DND-41 (cell line): ENCODE measurements at regions not wholly inside any gene's neighbourhood (a gene's known extent, or its start where the extent isn't known, plus 50 kb on each side); places are given as distances from the start of the nearest gene placed in this dataset.

ENCODE experiments used
- ATAC-seq: fragments of 200-7000 bp; cut with Tn5 transposase; 3 replicates; pipeline ENCODE4 v1.9.1; 2021; ENCODE audit warnings: low read depth; ENCODE audit not compliant: insufficient read depth
- DNase-seq: peaks from one replicate; pipeline ENCODE4 v3.0.0-alpha.2; 2020
- H2AFZ ChIP-seq: 2 replicates; pipeline ENCODE4 v1.6.0; 2012; ENCODE audit warnings: low read depth, low read length
- H3K27ac ChIP-seq: 2 replicates; pipeline ENCODE4 v1.5.1; 2012; ENCODE audit warnings: low read length, inconsistent platforms
- H3K27me3 ChIP-seq: fragments of 200-600 bp; sonication (generic); 2 replicates; pipeline ENCODE4 v1.6.0; 2012; ENCODE audit warnings: low read length, mild to moderate bottlenecking, inconsistent platforms; ENCODE audit not compliant: insufficient read depth, poor library complexity
- H3K36me3 ChIP-seq: 2 replicates; pipeline ENCODE4 v1.5.1; 2012; ENCODE audit warnings: low read length, inconsistent platforms; ENCODE audit not compliant: insufficient read depth
- H3K4me1 ChIP-seq: 2 replicates; pipeline ENCODE4 v1.5.1; 2012; ENCODE audit warnings: mild to moderate bottlenecking, low read length; ENCODE audit not compliant: insufficient read depth
- H3K4me2 ChIP-seq: 2 replicates; pipeline ENCODE4 v1.6.0; 2012; ENCODE audit warnings: mild to moderate bottlenecking, moderate library complexity, low read length, inconsistent platforms; ENCODE audit not compliant: insufficient read depth
- H3K4me3 ChIP-seq, 2 experiments: fragments of 200-600 bp in 1 of 2; shearing (Covaris generic) in 1 of 2; 2 replicates each; pipeline ENCODE4 v1.5.1; 2012 to 2016; ENCODE audit warnings: inconsistent platforms in 2 of 2, low read length in 2 of 2, mild to moderate bottlenecking in 2 of 2, low read depth in 1 of 2, moderate library complexity in 1 of 2
- H3K79me2 ChIP-seq: 2 replicates; pipeline ENCODE4 v1.6.0; 2012; ENCODE audit warnings: low read length, inconsistent platforms; ENCODE audit not compliant: insufficient read depth
- H3K9ac ChIP-seq: 2 replicates; pipeline ENCODE4 v1.6.0; 2012; ENCODE audit warnings: low read depth, mild to moderate bottlenecking, inconsistent platforms, low read length, moderate library complexity
- H3K9me3 ChIP-seq: 2 replicates; pipeline ENCODE4 v1.5.1; 2012; ENCODE audit warnings: low read length, moderate library complexity, mild to moderate bottlenecking, inconsistent platforms; ENCODE audit not compliant: insufficient read depth, severe bottlenecking
- H4K20me1 ChIP-seq: 2 replicates; pipeline ENCODE4 v1.6.0; 2012; ENCODE audit warnings: low read length; ENCODE audit not compliant: insufficient read depth
- CTCF ChIP-seq: IDR thresholded peaks from 2 replicates; pipeline ENCODE4 v1.5.1; 2012; ENCODE audit warnings: borderline replicate concordance, low read length, moderate library complexity, mild to moderate bottlenecking; ENCODE audit not compliant: poor library complexity, severe bottlenecking; ENCODE audit errors: extremely low read depth
- EZH2 ChIP-seq: IDR thresholded peaks from 3 replicates; pipeline ENCODE4 v1.6.1; 2012; ENCODE audit warnings: borderline replicate concordance, low read depth, mild to moderate bottlenecking, moderate library complexity, low read length, inconsistent platforms; ENCODE audit not compliant: severe bottlenecking

GRCh38 chr13:109840893-109841287, 54.5 kb upstream of the IRS2 start:
- ATAC-seq = peak; percentile 25; the same call in 2 of the 3 replicates
- H3K9me3 ChIP-seq = no peaks in the 10 kb centered on the region
- H3K79me2 ChIP-seq = no peaks in the 10 kb centered on the region
- DNase-seq = no peak
- H4K20me1 ChIP-seq = no peaks in the 10 kb centered on the region
- H3K4me2 ChIP-seq = no peak overlapping the region
- no peak overlapping the region for H2AFZ ChIP-seq
- H3K36me3 ChIP-seq = no peaks in the 10 kb centered on the region
- H3K9ac ChIP-seq = no peak overlapping the region
- TF ChIP-seq CTCF (no peak), EZH2 (no peak)
- H3K27me3 ChIP-seq = no peaks in the 10 kb centered on the region
- peak overlapping the region; percentile 51; the same call in 1 of the 2 replicates for H3K27ac ChIP-seq
- H3K4me3 ChIP-seq = no peak overlapping the region
- peaks cover 19% of the 10 kb centered on the region for H3K4me1 ChIP-seq

- Histone ChIP-seq H2AFZ (no peak overlapping the region), H3K9me3 (no peaks in the 10 kb centered on the region), H3K4me3 (no peak overlapping the region), H3K27me3 (no peaks in the 10 kb centered on the region), H3K9ac (no peak overlapping the region), H3K79me2 (no peaks in the 10 kb centered on the region), H4K20me1 (no peaks in the 10 kb centered on the region), H3K27ac (peak overlapping the region; percentile 51; the same call in 1 of the 2 replicates), H3K4me2 (no peak overlapping the region), H3K4me1 (peaks cover 19% of the 10 kb centered on the region), H3K36me3 (no peaks in the 10 kb centered on the region)
- ATAC-seq = peak; percentile 75
- no peak for TF ChIP-seq EZH2
- no peak for TF ChIP-seq CTCF
- peak; percentile 28 for DNase-seq
These were observed 54.0 kb upstream of the IRS2 start for GRCh38 chr13:109840201-109840892.

GRCh38 chr13:109836629-109837607, 50.5 kb upstream of the IRS2 start:
- Histone ChIP-seq H3K9ac (no peak overlapping the region), H3K79me2 (no peaks in the 10 kb centered on the region), H3K36me3 (no peaks in the 10 kb centered on the region), H2AFZ (0 out of 2 replicates have a peak overlapping the region, but pooled peaks have one; percentile 31), H3K27ac (peak overlapping the region; percentile 33; the same call in 1 of the 2 replicates), H3K4me1 (peaks cover 19% of the 10 kb centered on the region), H3K27me3 (no peaks in the 10 kb centered on the region), H3K4me2 (no peak overlapping the region), H4K20me1 (no peaks in the 10 kb centered on the region), H3K4me3 (no peak overlapping the region), H3K9me3 (no peaks in the 10 kb centered on the region)
- ATAC-seq = no peak
- TF ChIP-seq CTCF (no peak), EZH2 (no peak)
- no peak for DNase-seq
